DMS114 treated with DMSO at 0.1 percent for 48 hours (cell line): ENCODE measurements at regions not wholly inside any gene's neighbourhood (a gene's known extent, or its start where the extent isn't known, plus 50 kb on each side); places are given as distances from the start of the nearest gene placed in this dataset.

Experiments used
- DNase-seq: peaks from one replicate; lab custom pipeline; 2025; ENCODE audit not compliant: unreplicated experiment; lab: John Stamatoyannopoulos, UW

DNA sequence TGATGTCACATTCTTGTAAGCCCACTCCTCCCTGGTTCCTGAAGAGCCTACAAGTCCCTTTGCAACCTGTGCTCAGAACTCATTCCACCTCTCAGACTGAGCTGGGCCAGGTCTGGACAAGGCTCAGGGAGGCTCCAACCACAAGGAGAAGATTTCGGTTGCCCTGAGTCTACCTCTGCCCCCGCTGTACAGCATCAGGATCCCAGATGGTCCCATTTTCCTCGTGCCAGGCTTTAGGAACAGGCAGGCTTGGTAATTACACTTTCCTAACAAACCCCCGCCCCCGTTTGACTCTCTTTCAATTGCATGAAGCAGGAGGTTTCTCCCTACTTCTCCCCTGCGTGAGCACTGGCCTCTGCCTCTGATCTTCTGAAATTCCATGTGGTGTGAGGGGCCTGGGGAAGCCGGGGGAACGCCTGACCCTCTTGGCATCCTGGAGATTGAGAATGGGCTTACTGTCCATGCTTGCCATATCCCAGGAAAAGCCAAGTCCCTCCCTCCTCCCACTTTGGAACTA is 86.9 kb upstream of the CTNNA1 start:
- DNase-seq = no peak

GRCh38 chr5:138665261-138665660 is 88.0 kb upstream of the CTNNA1 start:
- no peak for DNase-seq

DNA sequence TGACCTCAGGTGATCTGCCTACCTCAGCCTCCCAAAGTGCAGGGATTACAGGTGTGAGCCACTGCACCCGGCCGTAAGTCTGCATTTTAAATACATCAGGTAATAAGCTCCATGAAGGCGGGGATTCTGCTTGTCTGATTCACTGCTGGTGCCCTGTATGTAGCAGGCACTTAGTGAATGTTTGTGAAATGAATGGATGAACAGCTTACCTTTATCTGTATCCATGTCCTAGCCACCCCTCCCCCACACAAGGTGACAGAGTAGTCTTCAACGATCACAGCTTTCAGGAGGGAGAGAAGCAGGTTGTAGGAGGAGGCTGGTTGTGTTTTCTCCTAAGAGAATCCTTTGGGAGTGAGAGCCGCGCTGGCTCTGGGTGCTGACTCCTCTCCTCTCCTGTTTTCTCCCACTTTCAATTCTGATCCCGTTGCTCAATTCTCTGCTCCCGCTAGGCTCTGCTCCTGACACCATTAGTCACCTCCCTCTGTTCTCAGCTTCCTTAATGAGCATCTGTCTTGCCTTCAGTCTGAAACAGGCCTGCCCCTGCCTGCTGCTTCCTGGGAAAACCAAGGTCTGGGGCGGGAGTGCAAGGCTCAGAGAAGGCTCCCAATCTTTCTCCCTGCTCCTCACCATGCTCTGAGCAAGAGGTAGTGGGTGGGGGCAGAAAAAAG is 88.8 kb upstream of the CTNNA1 start:
- DNase-seq = no peak

- DNase-seq = no peak
These were observed 88.4 kb upstream of the HSPA9 start for GRCh38 chr5:138663561-138663960.

DNA sequence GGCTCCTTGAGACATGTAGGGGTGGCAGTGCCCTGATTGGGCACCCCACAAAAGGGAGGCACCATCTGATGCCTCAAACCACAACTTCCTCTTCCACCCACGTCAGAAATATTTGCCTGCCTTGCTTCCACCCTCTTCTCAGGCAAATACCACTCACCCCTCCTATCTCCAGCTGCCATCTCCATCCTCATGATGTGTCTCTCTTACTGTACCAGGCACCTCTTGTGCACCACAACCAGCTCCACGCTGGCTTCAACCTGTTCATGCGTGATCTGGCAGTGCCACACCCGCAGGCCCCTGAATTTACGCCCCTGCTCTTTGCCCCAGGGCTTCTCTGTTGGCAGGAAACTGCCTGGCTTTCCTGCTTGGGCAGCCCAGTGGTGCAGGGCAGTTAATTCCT is 87.8 kb upstream of the HSPA9 start:
- no peak for DNase-seq

DNA sequence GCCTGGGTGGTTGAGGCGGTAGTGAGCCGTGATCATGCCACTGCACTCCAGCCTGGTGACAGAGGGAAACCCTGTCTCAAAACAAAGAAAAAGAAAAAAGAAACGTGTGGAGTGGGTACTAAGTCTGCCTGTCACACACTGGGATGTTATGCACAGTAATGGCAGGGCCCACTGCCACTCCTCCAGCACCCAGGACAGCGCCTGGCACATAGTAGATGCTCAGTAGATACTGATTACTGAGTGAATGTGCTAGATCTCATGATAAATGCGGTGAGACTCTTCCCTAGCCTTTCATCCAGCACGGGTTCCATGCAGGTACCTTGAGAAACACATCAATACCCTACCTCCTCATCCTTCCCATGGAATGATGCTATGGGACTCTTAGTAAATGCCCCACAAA is 87.4 kb upstream of the HSPA9 start:
- no peak for DNase-seq

DNA sequence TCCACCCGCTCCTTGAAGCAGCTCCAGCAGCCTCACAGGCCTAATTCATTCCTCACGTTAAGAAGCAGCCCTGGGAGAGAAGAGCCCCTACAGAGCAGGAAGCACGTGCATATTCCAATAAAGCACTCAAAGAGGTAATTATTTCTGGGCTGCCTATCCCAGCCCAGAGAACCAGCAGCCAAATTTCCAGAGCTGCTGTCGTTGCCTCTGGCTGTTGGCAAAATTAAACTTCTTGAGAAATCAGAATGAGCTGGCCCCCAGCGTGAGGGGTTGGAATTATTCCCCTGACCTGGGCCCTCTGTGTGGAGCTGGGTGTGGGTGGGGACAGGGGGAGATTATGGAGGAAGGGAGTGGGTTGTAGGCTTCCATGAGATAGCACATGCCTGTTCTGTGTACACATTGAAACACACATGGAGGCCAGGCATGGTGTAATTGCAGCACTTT is 86.8 kb upstream of the HSPA9 start:
- no peak for DNase-seq

GRCh38 chr5:138661291-138661960 is 86.2 kb upstream of the HSPA9 start:
- no peak for DNase-seq

GRCh38 chr5:138660051-138660572 is 84.9 kb upstream of the HSPA9 start:
- DNase-seq = no peak

GRCh38 chr5:138659561-138659960 is 84.4 kb upstream of the HSPA9 start:
- no peak for DNase-seq

DNA sequence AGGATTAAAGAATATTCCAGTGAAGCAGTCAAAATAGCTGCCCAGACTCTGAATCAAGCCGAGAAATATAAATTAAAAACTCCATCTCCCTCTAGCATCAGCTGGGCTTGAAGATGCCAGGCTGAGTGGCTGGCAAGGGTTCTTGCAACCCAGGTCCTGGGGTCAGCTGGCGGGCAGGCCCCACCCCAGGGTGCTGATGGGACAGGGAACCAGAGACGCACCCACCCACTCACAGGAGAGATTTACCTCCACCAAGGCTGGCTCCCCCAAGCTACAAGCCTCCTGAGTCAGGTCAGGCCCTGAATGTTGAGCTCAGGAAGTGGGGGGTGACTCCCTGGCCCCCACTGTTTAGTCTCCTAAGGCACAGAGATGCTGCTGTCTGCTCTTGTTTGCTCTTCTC is 83.9 kb upstream of the HSPA9 start:
- no peak for DNase-seq

DNA sequence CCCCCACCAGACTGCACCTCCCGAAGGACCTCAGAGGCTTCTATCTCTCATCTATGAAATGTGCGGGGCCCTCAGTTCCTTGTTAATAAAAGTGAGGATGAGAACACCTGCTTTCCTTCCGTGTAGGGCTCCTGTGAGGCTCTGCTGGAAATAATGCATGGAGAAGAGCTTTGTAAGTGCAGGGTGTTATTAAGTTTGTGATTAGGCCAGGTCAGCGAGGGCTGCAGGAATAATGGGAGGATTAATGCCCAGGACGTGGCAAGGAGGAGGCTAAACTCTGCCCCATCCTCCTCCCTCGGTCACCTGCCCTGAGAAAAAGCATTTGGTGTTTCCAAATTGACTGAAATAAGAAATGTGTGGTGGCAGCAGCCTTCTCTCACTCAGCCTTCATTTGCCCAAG is 83.5 kb upstream of the HSPA9 start:
- DNase-seq = no peak

DNA sequence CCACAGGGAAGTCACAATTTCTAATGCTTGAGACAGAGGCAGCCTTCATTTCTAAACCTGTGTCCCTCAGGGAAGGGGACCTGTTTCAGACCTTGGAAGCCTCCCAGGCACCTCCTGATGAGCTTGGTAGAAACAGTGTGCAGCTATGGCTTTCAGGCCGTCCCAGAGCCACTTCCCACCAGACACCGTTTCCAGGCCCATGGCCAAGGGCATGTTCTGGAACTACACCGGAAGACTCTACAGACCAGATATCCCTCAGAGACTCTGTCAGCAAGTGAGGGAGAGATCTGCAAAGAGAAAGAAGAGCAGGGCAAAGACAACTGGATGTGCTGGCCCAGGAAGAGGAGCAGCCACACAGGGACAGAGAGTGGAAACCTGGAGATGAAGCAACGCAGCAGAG is 82.2 kb upstream of the HSPA9 start:
- no peak for DNase-seq

- DNase-seq = no peak
These were observed 81.7 kb upstream of the HSPA9 start for GRCh38 chr5:138656916-138657315.

GRCh38 chr5:138655530-138656190 is 80.5 kb upstream of the HSPA9 start:
- DNase-seq = no peak

- no peak for DNase-seq
These were observed 79.2 kb upstream of the HSPA9 start for GRCh38 chr5:138654281-138654867.

DNA sequence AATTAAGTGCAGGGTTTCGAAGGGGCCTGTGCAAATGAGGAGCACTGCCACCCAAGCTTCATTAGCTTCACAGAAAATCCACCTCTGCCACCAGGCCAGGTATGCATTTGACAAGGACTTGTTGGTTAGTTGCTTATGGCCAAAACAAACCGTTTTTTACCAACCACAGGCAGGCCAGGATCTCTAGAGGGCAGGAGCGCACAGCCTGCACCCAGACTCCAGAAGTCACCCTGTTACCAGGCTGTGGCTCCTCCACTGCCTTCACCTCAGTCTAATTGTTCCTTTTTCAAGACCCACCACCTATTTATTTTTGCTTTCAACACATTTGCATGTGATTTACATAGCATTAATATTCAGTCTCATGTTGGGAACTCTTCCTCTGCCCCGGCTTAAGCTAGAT is 78.3 kb upstream of the HSPA9 start:
- DNase-seq = no peak

DNA sequence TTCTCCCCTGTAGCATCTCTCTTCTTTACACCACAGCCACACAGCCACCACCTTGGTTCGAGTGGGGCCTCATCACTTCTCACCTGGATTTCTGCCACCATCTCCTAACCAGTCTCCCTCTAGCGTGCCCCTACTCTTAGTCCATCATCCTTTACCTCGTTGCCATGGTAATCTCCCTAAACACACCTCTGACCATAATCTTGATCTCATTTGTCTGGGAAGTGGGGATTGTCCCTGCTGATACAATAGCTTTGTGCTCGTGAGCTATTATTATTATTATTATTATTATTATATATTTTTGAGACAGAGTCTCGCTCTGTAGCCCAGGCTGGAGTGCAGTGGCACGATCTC is 76.5 kb upstream of the HSPA9 start:
- no peak for DNase-seq

DNA sequence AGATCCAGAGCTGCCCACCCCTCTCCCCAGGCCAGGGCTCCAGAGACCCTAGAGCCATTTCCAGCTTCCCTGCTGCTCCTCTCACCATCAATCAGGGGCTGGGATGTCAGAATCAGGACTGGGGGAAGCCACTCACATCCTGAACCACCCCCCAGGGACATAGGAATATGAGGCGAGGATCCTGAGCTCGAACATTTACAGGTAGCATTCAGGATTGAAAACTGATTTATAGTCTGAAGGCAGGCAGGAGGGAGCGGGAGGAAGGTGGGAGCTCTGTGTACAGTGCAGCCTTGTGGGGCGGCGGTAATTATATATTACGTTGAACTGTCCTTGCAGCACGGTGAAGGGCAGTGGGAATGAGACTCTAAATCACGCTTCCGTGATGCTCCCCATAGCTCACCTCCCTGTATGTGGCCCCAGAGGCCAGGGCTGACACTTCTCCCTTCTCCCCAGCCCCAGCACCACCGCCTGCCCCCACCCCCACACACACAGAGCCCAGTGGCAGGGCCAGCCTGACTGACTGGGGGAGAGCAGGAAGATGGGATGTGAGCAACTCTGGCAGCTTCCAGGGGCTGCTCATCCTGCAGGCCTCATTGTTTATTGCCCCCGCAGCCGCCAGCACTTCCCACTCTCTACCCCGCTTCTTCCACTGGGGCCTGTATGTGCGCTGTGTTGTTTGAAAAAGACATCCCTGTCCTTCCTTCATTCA is 76.0 kb upstream of the HSPA9 start:
- DNase-seq = no peak

- DNase-seq = no peak
These were observed 75.0 kb upstream of the HSPA9 start for GRCh38 chr5:138650196-138650595.

GRCh38 chr5:138649775-138650174 is 74.6 kb upstream of the HSPA9 start:
- no peak for DNase-seq
